Stomach (tissue), 8 donors: ENCODE measurements at regions not wholly inside any gene's neighbourhood (a gene's known extent, or its start where the extent isn't known, plus 50 kb on each side); places are given as distances from the start of the nearest gene placed in this dataset.

Experiments used
- DNase-seq, 2 donors: peaks; one replicate each; pipeline versions ENCODE4 v3.0.0 to v3.0.0-alpha.2; 2013 to 2019
- H3K27ac ChIP-seq, 5 donors: fragments of 200-600 bp in 4 of 5; sonication (generic) in 4 of 5; one replicate each; pipeline ENCODE4 v1.5.1; 2013 to 2019; ENCODE audit warnings: mild to moderate bottlenecking in 1 of 5, moderate library complexity in 1 of 5
- H3K27me3 ChIP-seq, 3 donors: fragments of 200-600 bp; sonication (generic); one replicate each; pipeline ENCODE4 v1.5.1; 2017 to 2019; ENCODE audit warnings: mixed run types in 1 of 3
- H3K36me3 ChIP-seq, 4 donors: fragments of 200-600 bp; sonication (generic); 1 replicate in 3 of 4; 2 replicates in 1 of 4; pipeline ENCODE4 v1.5.1; 2016 to 2019
- H3K4me1 ChIP-seq, 4 donors: fragments of 200-600 bp; sonication (generic); one replicate each; pipeline ENCODE4 v1.5.1; 2016 to 2019
- H3K4me3 ChIP-seq, 4 donors: fragments of 200-600 bp; sonication (generic) in 3 of 4; one replicate each; pipeline ENCODE4 v1.5.1; 2016 to 2019; ENCODE audit warnings: mild to moderate bottlenecking in 1 of 4
- H3K9me3 ChIP-seq, 4 donors: fragments of 200-600 bp; sonication (generic); one replicate each; pipeline ENCODE4 v1.5.1; 2016 to 2019
- EP300 ChIP-seq: sonication (generic); formaldehyde crosslinking; IDR thresholded peaks from one replicate; pipeline ENCODE4 v1.6.1; 2017; ENCODE audit warnings: antibody characterized with exemption
- POLR2A ChIP-seq, 4 donors: fragments of 450-650 bp; IDR thresholded peaks; one replicate each; pipeline ENCODE4 v1.6.1; 2016; ENCODE audit warnings: antibody characterized with exemption in 4 of 4, control low read depth in 2 of 4, mild to moderate bottlenecking in 1 of 4, moderate library complexity in 1 of 4
- POLR2AphosphoS5 ChIP-seq, 3 donors: sonication (generic); formaldehyde crosslinking; IDR thresholded peaks; one replicate each; pipeline ENCODE4 v1.6.1; 2016; ENCODE audit warnings: antibody characterized with exemption in 3 of 3
- whole genome bisulfite sequencing, 5 donors: extraction: QIAGEN DNeasy Blood & Tissue Kit in 3 of 5; methylation state at CpG; one replicate each; pipeline versions ENCODE4 v1.1.5 to v1.1.7; 2013 to 2018; 5-methylcytosine and 5-hydroxymethylcytosine counted together
- intact Hi-C: fragments of 100-400 bp; cut with DNase I; formaldehyde crosslinking; loops from one replicate; pipeline ENCODE4 v1.15.1; 2023; ENCODE audit warnings: low total_unique reads
- TF ChIP-seq, protein P1 (sequence below), 7 experiments: fragments of 450-650 bp in 4 of 7; fragments of 200-600 bp in 3 of 7; sonication (generic) in 3 of 7; IDR thresholded peaks; one replicate each; pipeline ENCODE4 v1.5.1; 2016 to 2019; ENCODE audit warnings: antibody characterized with exemption in 7 of 7, control low read depth in 2 of 7, mild to moderate bottlenecking in 1 of 7
- donor health status: healthy with polysubstance abuse.
- donor health status: Bipolar disorder and iron deficiency.
- donor health status: healthy.

- intact Hi-C loops, result no loop called here
- TF ChIP-seq, protein P1, sequence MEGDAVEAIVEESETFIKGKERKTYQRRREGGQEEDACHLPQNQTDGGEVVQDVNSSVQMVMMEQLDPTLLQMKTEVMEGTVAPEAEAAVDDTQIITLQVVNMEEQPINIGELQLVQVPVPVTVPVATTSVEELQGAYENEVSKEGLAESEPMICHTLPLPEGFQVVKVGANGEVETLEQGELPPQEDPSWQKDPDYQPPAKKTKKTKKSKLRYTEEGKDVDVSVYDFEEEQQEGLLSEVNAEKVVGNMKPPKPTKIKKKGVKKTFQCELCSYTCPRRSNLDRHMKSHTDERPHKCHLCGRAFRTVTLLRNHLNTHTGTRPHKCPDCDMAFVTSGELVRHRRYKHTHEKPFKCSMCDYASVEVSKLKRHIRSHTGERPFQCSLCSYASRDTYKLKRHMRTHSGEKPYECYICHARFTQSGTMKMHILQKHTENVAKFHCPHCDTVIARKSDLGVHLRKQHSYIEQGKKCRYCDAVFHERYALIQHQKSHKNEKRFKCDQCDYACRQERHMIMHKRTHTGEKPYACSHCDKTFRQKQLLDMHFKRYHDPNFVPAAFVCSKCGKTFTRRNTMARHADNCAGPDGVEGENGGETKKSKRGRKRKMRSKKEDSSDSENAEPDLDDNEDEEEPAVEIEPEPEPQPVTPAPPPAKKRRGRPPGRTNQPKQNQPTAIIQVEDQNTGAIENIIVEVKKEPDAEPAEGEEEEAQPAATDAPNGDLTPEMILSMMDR (IDR thresholded peaks at IDR 0.05), result peak in 3 of 7 experiments; percentile 23 to 32 (median 29)
- TF ChIP-seq POLR2A (IDR thresholded peaks at IDR 0.05), result no peak
- peak; percentile 68 to 81 for DNase-seq
- no peaks in the 10 kb centered on the region for H3K27me3 ChIP-seq
- no peaks in the 10 kb centered on the region for H3K9me3 ChIP-seq
- 51 to 59% (median 57%) methylated on average over 15 of the region's 15 CpGs for WGBS, 5 donors
- H3K27ac ChIP-seq, result no peak overlapping the region
- H3K4me3 ChIP-seq, result no peak overlapping the region
- no peaks in the 10 kb centered on the region for H3K4me1 ChIP-seq
- H3K36me3 ChIP-seq, result no peaks in the 10 kb centered on the region
Observed at GRCh38 chr1:238252033-238252802, 361.5 kb upstream of the ZP4 start.

DNA sequence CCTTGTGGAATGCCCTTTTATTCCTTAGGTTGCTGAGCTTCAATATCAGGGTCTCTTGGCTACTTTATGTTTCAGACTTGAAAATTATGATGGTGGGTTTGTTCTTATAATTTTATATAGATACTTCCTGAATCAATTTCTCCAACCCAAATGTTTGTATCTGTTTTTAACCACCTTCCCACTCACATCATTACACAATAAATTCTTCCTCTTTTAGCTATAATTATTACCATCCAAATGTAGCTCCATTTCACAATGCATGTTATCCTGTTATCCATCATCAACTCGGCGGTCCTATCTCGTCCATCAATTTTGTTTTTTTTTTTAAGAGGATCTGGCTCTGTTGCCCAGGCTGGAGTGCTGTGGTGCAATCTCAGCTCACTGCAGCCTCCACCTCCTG, 357.6 kb upstream of the ZP4 start:
- intact Hi-C loops, result no loop called here
- Histone ChIP-seq H3K9me3 (no peaks in the 10 kb centered on the region), H3K4me3 (no peak overlapping the region), H3K27me3 (no peaks in the 10 kb centered on the region), H3K27ac (no peak overlapping the region), H3K4me1 (no peaks in the 10 kb centered on the region), H3K36me3 (no peaks in the 10 kb centered on the region)
- 71 to 93% (median 85%) methylated on average over 3 of the region's 3 CpGs for WGBS, 5 donors
- TF ChIP-seq POLR2A (IDR thresholded peaks at IDR 0.05) (no peak), POLR2AphosphoS5 (IDR thresholded peaks at IDR 0.05) (no peak), EP300 (no peak)
- TF ChIP-seq, protein P1 (IDR thresholded peaks at IDR 0.05), result no peak
- DNase-seq, result no peak

DNA sequence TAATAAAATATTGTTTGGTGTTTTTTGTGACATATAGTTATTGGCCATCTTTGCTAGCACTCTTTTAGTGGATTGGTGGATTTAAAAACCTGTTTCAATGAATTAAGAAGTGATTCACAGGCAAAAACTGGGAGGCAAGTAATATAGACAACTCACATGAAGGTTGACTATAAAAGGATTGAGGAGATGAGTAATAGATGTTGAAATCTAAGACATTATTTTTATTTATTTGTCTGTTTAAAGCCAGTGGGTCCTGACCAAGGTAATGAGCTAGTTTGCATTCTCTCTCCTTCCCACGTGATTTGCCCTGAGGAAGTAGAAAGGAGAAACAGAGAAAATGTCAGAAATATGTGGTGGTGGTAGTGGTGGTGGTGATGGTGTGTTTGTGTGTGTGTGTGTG, 351.5 kb upstream of the ZP4 start:
- intact Hi-C loops, result loop anchor here (5.0 kb wide), 1 partner anchor 50 kb away; no protein-coding TSS in a partner anchor
- WGBS, 5 donors, result 38 to 64% (median 59%) methylated on average over 1 of the region's 1 CpG
- no peak overlapping the region for H3K4me3 ChIP-seq
- no peaks in the 10 kb centered on the region for H3K27me3 ChIP-seq
- no peaks in the 10 kb centered on the region for H3K4me1 ChIP-seq
- DNase-seq, result no peak
- TF ChIP-seq POLR2AphosphoS5 (IDR thresholded peaks at IDR 0.05), result no peak
- TF ChIP-seq EP300, result no peak
- TF ChIP-seq, protein P1 (IDR thresholded peaks at IDR 0.05), result no peak
- no peak for TF ChIP-seq POLR2A (IDR thresholded peaks at IDR 0.05)
- H3K36me3 ChIP-seq, result no peaks in the 10 kb centered on the region
- no peak overlapping the region for H3K27ac ChIP-seq
- no peaks in the 10 kb centered on the region for H3K9me3 ChIP-seq

DNA sequence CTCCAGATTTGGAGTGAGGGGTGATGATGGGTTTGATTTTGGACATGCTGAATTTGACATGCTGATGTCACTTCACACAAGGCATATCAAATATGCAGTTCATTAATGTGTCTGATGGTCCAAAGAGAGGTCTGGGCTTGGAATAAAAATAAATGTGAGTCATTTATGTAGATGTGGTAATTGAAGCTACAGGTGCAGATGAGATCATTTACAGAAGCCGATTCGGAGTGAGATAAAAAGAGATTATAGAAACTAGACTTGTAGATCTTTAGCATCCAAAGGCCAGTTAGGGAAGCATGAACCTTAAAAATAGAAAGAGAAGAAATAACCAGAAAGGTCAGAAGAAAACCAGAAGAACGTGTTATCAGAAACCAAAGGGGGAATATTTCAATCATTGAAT, 350.9 kb upstream of the ZP4 start:
- no peak overlapping the region for H3K4me3 ChIP-seq
- H3K27ac ChIP-seq, result no peak overlapping the region
- TF ChIP-seq POLR2AphosphoS5 (IDR thresholded peaks at IDR 0.05), result no peak
- no peak for TF ChIP-seq EP300
- no peak for TF ChIP-seq POLR2A (IDR thresholded peaks at IDR 0.05)
- TF ChIP-seq, protein P1 (IDR thresholded peaks at IDR 0.05), result no peak
- H3K9me3 ChIP-seq, result no peaks in the 10 kb centered on the region
- H3K36me3 ChIP-seq, result no peaks in the 10 kb centered on the region
- WGBS, 5 donors, result 83 to 92% (median 88%) methylated on average over 3 of the region's 3 CpGs
- DNase-seq, result no peak
- H3K27me3 ChIP-seq, result no peaks in the 10 kb centered on the region
- H3K4me1 ChIP-seq, result no peaks in the 10 kb centered on the region
- intact Hi-C loops, result loop anchor here (5.0 kb wide), 1 partner anchor 51 kb away; no protein-coding TSS in a partner anchor
